ENCODE measurements at regions not wholly inside any gene's neighbourhood (a gene's known extent, or its start where the extent isn't known, plus 50 kb on each side); places are given as distances from the start of the nearest gene placed in this dataset.

- Histone ChIP-seq H3K36me3 (no peaks in the 10 kb centered on the region), H3K9me3 (ENCODE audit: low read depth) (no peaks in the 10 kb centered on the region), H3K27ac (no peak overlapping the region), H3K27me3 (no peaks in the 10 kb centered on the region), H3K4me1 (ENCODE audit: low read depth) (no peaks in the 10 kb centered on the region), H3K4me3 (no peak overlapping the region)
- no peak for TF ChIP-seq CTCF (IDR thresholded peaks at IDR 0.05; ENCODE audit: low read depth, low read length)
- no peak for DNase-seq (ENCODE audit: low read depth in 1 of 2, low spot score in 1 of 2)
Measured at GRCh38 chr2:188893972-188894371, 80.2 kb upstream of the COL3A1 start.

- Histone ChIP-seq H3K9me3 (ENCODE audit: low read depth) (no peaks in the 10 kb centered on the region), H3K4me3 (no peak overlapping the region), H3K27me3 (no peaks in the 10 kb centered on the region), H3K36me3 (no peaks in the 10 kb centered on the region), H3K4me1 (ENCODE audit: low read depth) (no peaks in the 10 kb centered on the region), H3K27ac (no peak overlapping the region)
- no peak for TF ChIP-seq CTCF (IDR thresholded peaks at IDR 0.05; ENCODE audit: low read depth, low read length)
- no peak for DNase-seq (ENCODE audit: low read depth in 1 of 2, low spot score in 1 of 2)
Measured at GRCh38 chr2:188894979-188895378, 79.2 kb upstream of the COL3A1 start.

- Histone ChIP-seq H3K27me3 (no peaks in the 10 kb centered on the region), H3K4me3 (no peak overlapping the region), H3K4me1 (ENCODE audit: low read depth) (no peaks in the 10 kb centered on the region), H3K9me3 (ENCODE audit: low read depth) (no peaks in the 10 kb centered on the region), H3K27ac (no peak overlapping the region), H3K36me3 (no peaks in the 10 kb centered on the region)
- TF ChIP-seq CTCF (IDR thresholded peaks at IDR 0.05; ENCODE audit: low read depth, low read length): no peak
- DNase-seq (ENCODE audit: low read depth in 1 of 2, low spot score in 1 of 2): peak in 1 of 2 donors; percentile 82
Measured at GRCh38 chr2:188897096-188897495, 77.1 kb upstream of the COL3A1 start.

- DNase-seq (ENCODE audit: low read depth in 1 of 2, low spot score in 1 of 2): no peak
Measured at GRCh38 chr2:188898261-188898660, 75.9 kb upstream of the COL3A1 start.

GRCh38 chr2:188902901-188903491 is 71.2 kb upstream of the COL3A1 start:
- Histone ChIP-seq H3K4me1 (ENCODE audit: low read depth) (no peaks in the 10 kb centered on the region), H3K27ac (no peak overlapping the region), H3K9me3 (ENCODE audit: low read depth) (no peaks in the 10 kb centered on the region), H3K4me3 (no peak overlapping the region), H3K27me3 (no peaks in the 10 kb centered on the region), H3K36me3 (no peaks in the 10 kb centered on the region)
- no peak for TF ChIP-seq CTCF (IDR thresholded peaks at IDR 0.05; ENCODE audit: low read depth, low read length)
- peak in 1 of 2 donors; percentile 78 for DNase-seq (ENCODE audit: low read depth in 1 of 2, low spot score in 1 of 2)

More at GRCh38 chr2:188898261-188898660, 75.9 kb upstream of the COL3A1 start:
- no peak overlapping the region for H3K27ac ChIP-seq
- no peaks in the 10 kb centered on the region for H3K36me3 ChIP-seq
- H3K4me3 ChIP-seq: no peak overlapping the region
- no peaks in the 10 kb centered on the region for H3K9me3 ChIP-seq (ENCODE audit: low read depth)
- no peaks in the 10 kb centered on the region for H3K4me1 ChIP-seq (ENCODE audit: low read depth)
- H3K27me3 ChIP-seq: no peaks in the 10 kb centered on the region
- TF ChIP-seq CTCF (IDR thresholded peaks at IDR 0.05; ENCODE audit: low read depth, low read length): no peak

All from cardiac muscle cell (in vitro differentiated cells and primary cell).